ENCODE measurements at regions not wholly inside any gene's neighbourhood (a gene's known extent, or its start where the extent isn't known, plus 50 kb on each side); places are given as distances from the start of the nearest gene placed in this dataset.
"Not testable (repeated sequence)": the region's sequence is repeated elsewhere in the genome, so short reads cannot be mapped to it uniquely, and the experiment has no call there.

GRCh38 chr5:106648401-106648800 lies 1022.3 kb downstream of the EFNA5 start:
- ATAC-seq (ENCODE audit: poor library complexity) (no peak), DNase-seq (no peak)
- intact Hi-C loops (cut with DNase I), result no loop called here

DNA sequence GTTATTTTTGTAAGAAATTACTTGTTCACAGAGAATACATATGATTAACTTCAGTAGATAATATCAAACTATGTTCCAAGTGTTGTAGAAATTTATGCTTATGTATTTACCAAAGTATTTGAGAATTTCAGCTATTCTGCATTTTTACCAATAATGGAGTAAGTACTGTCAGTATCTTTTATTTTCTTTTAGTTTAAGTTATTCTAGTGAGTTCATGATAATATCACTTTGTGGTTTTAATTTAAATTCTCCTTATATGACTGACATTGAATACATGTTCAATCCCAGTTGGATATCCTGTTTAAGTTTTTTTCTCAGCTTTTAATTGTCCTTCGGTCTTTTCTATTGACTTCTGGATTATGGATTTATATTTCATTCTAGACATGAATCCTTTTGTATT lies 1024.6 kb downstream of the EFNA5 start:
- intact Hi-C loops (cut with DNase I), result no loop called here
- ATAC-seq (ENCODE audit: poor library complexity) (no peak), DNase-seq (no peak)

DNA sequence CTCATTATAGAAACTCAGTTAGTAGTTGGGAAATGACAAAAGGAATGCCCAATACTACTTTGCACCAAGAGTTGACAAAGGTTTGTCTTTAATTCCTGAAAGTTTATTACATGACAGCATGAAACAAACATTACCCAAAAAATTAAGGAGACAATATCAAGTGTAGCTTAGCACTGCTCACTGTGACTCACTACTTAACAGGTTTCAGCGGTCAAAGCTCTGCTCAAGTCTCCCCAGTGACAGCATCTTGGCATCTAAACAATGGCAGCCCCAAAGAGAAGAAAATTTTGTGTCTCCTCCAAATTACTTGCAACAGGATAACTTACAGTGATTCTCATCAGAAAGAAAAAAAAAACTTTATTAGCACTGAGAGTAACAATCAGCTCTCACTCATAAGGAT lies 1030.2 kb downstream of the EFNA5 start:
- ATAC-seq (ENCODE audit: poor library complexity), result no peak
- DNase-seq, result no peak
- intact Hi-C loops (cut with DNase I), result no loop called here

DNA sequence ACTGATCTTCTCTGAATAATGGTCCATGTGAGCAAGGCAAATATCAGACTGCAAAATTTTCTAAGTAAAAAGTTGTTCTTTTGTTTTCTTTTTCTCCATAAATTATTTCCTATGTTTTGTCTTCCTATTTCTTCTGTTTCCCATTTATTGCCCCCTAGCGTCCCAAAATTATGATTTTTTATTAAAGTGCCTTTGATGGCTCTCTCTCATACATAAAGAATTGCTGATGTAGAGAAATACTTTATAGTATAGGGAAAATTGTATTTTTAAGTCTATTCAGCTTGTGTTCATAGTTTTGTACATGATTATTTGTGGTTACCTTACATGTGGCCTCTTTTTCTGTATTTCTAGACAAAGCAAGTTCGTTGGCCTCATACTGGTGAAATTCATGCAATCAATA lies 1031.2 kb downstream of the EFNA5 start:
- ATAC-seq (ENCODE audit: poor library complexity), result no peak
- intact Hi-C loops (cut with DNase I), result no loop called here
- DNase-seq, result no peak

GRCh38 chr5:106637275-106637674 lies 1033.5 kb downstream of the EFNA5 start:
- intact Hi-C loops (cut with DNase I), result no loop called here
- ATAC-seq (ENCODE audit: poor library complexity) (no peak), DNase-seq (no peak)

DNA sequence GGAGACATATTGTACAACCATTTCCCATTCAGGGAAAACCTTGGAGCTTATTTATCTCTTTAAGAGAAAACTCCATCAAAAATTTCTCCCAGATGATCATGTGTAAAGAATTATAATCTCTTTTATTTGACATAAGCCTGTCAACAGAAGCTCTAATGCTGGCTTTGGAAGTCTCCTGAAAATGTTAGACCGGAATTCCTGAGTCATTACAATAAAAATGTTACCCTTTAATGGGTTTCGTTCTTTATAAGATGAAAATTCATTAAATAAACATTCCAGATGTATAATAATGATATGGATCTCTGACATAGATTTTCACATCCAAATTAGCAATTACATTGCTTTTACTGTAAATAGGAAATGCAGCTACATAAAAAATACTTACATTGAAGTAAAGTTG lies 1036.4 kb downstream of the EFNA5 start:
- DNase-seq, result no peak
- intact Hi-C loops (cut with DNase I), result no loop called here

GRCh38 chr5:106633825-106634224 lies 1036.9 kb downstream of the EFNA5 start:
- DNase-seq (no peak), ATAC-seq (ENCODE audit: poor library complexity) (no peak)
- intact Hi-C loops (cut with DNase I), result no loop called here

More for the DNA sequence above, 1036.4 kb downstream of the EFNA5 start:
- ATAC-seq (ENCODE audit: poor library complexity), result no peak

DNA sequence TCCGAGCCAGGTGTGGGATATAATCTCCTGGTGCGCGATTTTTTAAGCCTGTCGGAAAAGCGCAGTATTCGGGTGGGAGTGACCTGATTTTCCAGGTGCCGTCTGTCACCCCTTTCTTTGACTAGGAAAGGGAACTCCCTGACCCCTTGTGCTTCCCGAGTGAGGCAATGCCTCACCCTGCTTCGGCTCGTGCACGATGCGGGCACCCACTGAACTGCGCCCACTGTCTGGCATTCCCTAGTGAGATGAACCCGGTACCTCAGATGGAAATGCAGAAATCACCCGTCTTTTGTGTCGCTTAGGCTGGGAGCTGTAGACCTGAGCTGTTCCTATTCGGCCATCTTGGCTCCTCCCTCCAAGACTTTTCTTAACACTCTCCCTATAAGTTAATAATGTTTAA lies 1042.3 kb downstream of the EFNA5 start:
- intact Hi-C loops (cut with DNase I); ATAC-seq (ENCODE audit: poor library complexity); DNase-seq: not testable (repeated sequence)

GRCh38 chr5:106610041-106610440 lies 1060.7 kb downstream of the EFNA5 start:
- no peak for DNase-seq
- intact Hi-C loops (cut with DNase I), result no loop called here
- ATAC-seq (ENCODE audit: poor library complexity), result no peak

DNA sequence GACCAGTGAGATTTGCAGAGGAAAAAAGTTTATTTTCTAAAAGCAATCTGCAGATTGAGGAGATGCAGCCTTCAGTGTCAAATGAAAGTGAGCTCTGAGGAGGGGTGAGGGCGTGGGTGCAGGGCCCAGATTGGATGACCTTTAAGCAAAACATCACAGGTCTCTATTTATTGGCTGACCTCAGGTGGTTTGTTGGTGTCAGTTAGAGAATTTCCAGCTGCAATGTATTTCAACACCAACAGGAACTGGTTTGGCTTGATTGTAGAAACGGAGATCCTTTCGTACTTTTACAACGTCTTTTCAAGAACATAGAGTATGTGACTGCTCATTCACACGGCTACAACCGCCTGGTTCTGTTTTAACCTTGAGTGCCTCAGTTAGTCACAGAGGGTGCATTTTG lies 1069.1 kb downstream of the EFNA5 start:
- peak; percentile 41 for ATAC-seq (ENCODE audit: poor library complexity)
- DNase-seq, result no peak
- intact Hi-C loops (cut with DNase I), result no loop called here

GRCh38 chr5:106600803-106601202 lies 1069.9 kb downstream of the EFNA5 start:
- no peak for DNase-seq
- ATAC-seq (ENCODE audit: poor library complexity), result no peak
- intact Hi-C loops (cut with DNase I), result no loop called here

DNA sequence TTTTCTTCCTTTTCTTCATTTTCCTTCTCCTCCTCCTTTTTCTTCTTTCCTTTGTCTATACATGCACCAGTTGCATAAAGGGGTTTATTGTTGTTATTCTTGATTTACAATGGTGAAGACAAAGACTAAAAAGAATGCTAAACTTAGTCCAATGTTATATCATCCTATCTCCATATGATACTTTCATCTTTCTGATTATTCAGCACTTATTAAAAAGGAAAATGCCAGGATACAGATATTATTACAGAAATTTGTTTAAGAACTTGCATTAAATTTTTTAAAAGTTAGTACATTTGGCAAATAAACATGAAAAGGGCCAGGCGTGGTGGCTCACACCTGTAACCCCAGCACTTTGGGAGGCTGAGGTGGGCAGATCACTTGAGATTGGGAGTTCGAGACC lies 1074.9 kb downstream of the EFNA5 start:
- intact Hi-C loops (cut with DNase I), result no loop called here
- ATAC-seq (ENCODE audit: poor library complexity) (no peak), DNase-seq (no peak)

- ATAC-seq (ENCODE audit: poor library complexity), result no peak
- intact Hi-C loops (cut with DNase I), result no loop called here
These were observed 1086.5 kb downstream of the EFNA5 start for GRCh38 chr5:106584268-106584667.

GRCh38 chr5:106578736-106579135 lies 1092.0 kb downstream of the EFNA5 start:
- DNase-seq, result no peak
- intact Hi-C loops (cut with DNase I), result no loop called here
- ATAC-seq (ENCODE audit: poor library complexity), result no peak

More at GRCh38 chr5:106584268-106584667, 1086.5 kb downstream of the EFNA5 start:
- DNase-seq, result no peak

- DNase-seq, result no peak
- intact Hi-C loops (cut with DNase I), result no loop called here
- no peak for ATAC-seq (ENCODE audit: poor library complexity)
These were observed 1095.9 kb downstream of the EFNA5 start for GRCh38 chr5:106574820-106575219.

DNA sequence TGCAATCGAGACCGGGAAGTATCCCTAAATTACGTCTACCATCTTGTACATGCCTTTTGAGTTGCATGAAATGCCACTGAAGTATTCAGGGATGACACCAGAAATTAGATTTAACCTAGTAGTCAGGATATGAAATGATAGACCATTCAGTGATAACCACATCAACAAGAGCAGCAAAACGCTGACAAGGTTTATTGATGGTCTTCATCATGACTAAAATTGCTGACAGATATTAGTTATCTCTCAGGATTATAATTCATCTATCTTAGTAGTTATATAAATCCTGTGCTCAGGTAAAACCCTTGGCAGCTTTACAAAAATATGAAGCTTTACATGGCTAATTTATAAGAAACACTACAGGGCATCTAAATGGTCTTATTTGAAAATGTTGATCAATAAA lies 1104.7 kb downstream of the EFNA5 start:
- intact Hi-C loops (cut with DNase I), result no loop called here
- DNase-seq (no peak), ATAC-seq (ENCODE audit: poor library complexity) (no peak)

GRCh38 chr5:106545325-106545724 lies 1125.4 kb downstream of the EFNA5 start:
- intact Hi-C loops (cut with DNase I), result no loop called here
- DNase-seq (no peak), ATAC-seq (ENCODE audit: poor library complexity) (no peak)

DNA sequence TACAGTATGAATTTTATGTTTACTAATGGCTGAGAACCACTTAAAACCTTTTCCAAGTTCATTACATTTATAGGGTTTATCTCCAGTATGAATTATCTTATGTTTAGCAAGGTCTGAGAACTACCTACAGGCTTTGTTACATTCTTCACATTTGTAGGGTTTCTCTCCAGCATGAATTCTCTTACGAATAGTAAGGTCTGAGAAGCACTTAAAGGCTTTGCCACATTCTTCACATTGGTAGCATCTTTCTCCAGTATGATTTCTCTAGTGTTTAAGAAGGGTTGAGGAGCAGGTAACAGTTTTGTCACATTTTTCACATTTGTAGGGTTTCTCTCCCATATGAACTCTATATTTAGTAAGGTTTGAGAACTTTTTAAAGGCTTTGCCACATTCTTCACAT lies 1127.4 kb downstream of the EFNA5 start:
- intact Hi-C loops (cut with DNase I), result no loop called here
- ATAC-seq (ENCODE audit: poor library complexity), result no peak
- no peak for DNase-seq

- ATAC-seq (ENCODE audit: poor library complexity), result no peak
- DNase-seq, result no peak
- intact Hi-C loops (cut with DNase I), result no loop called here
These were observed 1140.6 kb downstream of the EFNA5 start for GRCh38 chr5:106530150-106530549.

DNA sequence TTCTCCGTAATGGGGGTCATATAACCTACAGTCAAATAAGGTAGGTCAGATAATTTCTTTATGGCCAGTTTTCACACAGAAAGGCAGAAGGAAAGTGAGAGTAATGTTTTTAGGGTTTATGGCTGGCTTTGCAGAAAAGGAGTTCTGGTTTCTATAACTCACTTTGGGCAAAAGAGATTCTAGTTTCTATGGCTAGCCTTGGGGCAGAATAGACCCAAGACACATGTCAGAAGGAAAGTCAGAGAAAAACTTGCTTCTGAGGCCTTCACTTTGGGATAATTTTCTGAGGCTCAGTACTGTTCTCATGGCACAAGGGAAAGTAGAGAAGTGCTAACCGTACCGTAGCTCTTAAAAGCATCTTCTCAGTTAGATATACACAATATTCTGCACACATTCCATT lies 1145.3 kb downstream of the EFNA5 start:
- ATAC-seq (ENCODE audit: poor library complexity), result no peak
- intact Hi-C loops (cut with DNase I), result no loop called here
- DNase-seq, result no peak

- DNase-seq, result no peak
- intact Hi-C loops (cut with DNase I), result no loop called here
- ATAC-seq (ENCODE audit: poor library complexity), result no peak
These were observed 1146.9 kb downstream of the EFNA5 start for GRCh38 chr5:106523852-106524251.

DNA sequence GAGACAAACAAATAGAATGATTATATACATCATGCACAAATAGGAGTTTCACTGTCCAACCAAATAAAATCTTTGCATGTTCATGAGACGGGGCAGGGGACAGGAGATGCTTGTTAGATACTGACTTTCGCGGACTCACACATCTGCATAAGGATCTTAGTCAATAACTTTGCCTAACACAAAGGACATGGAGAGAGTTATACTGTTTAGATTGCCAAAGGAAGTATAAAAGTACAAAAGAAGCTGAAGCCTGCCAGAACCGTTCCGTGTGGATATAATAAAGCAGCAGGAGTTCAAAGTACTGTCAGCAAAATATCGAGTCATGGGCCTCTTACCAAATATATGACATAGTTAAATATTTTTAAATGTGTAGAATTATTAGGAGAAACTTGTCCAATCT lies 1148.4 kb downstream of the EFNA5 start:
- ATAC-seq (ENCODE audit: poor library complexity) (no peak), DNase-seq (no peak)
- intact Hi-C loops (cut with DNase I), result no loop called here

Data from Right ventricle myocardium superior (tissue), 1 donor.